Keratinocyte (primary cell): ENCODE measurements at regions not wholly inside any gene's neighbourhood (a gene's known extent, or its start where the extent isn't known, plus 50 kb on each side); places are given as distances from the start of the nearest gene placed in this dataset.

Experiments used
- DNase-seq: peaks from one replicate; pipeline ENCODE4 v3.0.0-alpha.2; 2011; ENCODE audit warnings: low read depth, missing footprints, low spot score
- FAIRE-seq: peaks from 2 replicates; lab custom pipeline; 2011; peaks lifted over from hg19 to GRCh38; lab: Jason Lieb, UNC
- H2AFZ ChIP-seq: 2 replicates; pipeline ENCODE4 v1.6.0; 2012; ENCODE audit warnings: low read length, control low read depth, inconsistent platforms; ENCODE audit not compliant: control insufficient read depth
- H3K27ac ChIP-seq: 2 replicates; pipeline ENCODE4 v1.5.1; 2011; ENCODE audit warnings: low read length; ENCODE audit not compliant: control insufficient read depth, insufficient read depth
- H3K27me3 ChIP-seq: 3 replicates; pipeline ENCODE4 v1.6.0; 2011; ENCODE audit warnings: low read length; ENCODE audit not compliant: control insufficient read depth, insufficient read depth; ENCODE audit errors: extremely low read depth
- H3K36me3 ChIP-seq, 2 experiments: 2 replicates in 1 of 2; 3 replicates in 1 of 2; pipeline ENCODE4 v1.5.1; 2011; ENCODE audit warnings: low read length in 2 of 2, mild to moderate bottlenecking in 1 of 2; ENCODE audit not compliant: control insufficient read depth in 2 of 2, insufficient read depth in 2 of 2; ENCODE audit errors: extremely low read depth in 1 of 2
- H3K4me1 ChIP-seq: 3 replicates; pipeline ENCODE4 v1.5.1; 2011; ENCODE audit warnings: low read length; ENCODE audit not compliant: control insufficient read depth, insufficient read depth; ENCODE audit errors: extremely low read depth
- H3K4me2 ChIP-seq: 3 replicates; pipeline ENCODE4 v1.6.0; 2011; ENCODE audit warnings: low read depth, low read length; ENCODE audit not compliant: control insufficient read depth, insufficient read depth; ENCODE audit errors: extremely low read depth
- H3K4me3 ChIP-seq, 3 experiments: fragments of 200-600 bp in 1 of 3; sonication (generic) in 1 of 3; 2 replicates in 2 of 3; 3 replicates in 1 of 3; pipeline ENCODE4 v1.5.1; 2011 to 2016; ENCODE audit warnings: low read length in 3 of 3, mild to moderate bottlenecking in 3 of 3, control low read depth in 2 of 3, inconsistent platforms in 1 of 3, low read depth in 1 of 3, mixed read lengths in 1 of 3, mixed run types in 1 of 3, moderate library complexity in 1 of 3; ENCODE audit not compliant: control insufficient read depth in 2 of 3, insufficient read depth in 2 of 3; ENCODE audit errors: extremely low read depth in 1 of 3
- H3K79me2 ChIP-seq: 2 replicates; pipeline ENCODE4 v1.6.0; 2012; ENCODE audit warnings: low read length; ENCODE audit not compliant: control insufficient read depth, insufficient read depth
- H3K9ac ChIP-seq: 3 replicates; pipeline ENCODE4 v1.6.0; 2011; ENCODE audit warnings: low read length; ENCODE audit not compliant: control insufficient read depth, insufficient read depth; ENCODE audit errors: extremely low read depth
- H3K9me1 ChIP-seq: 3 replicates; pipeline ENCODE4 v1.6.0; 2011; ENCODE audit warnings: low read length; ENCODE audit not compliant: control insufficient read depth, insufficient read depth; ENCODE audit errors: extremely low read depth
- H3K9me3 ChIP-seq: 2 replicates; pipeline ENCODE4 v1.5.1; 2012; ENCODE audit warnings: low read depth, low read length; ENCODE audit not compliant: control insufficient read depth
- H4K20me1 ChIP-seq: 3 replicates; pipeline ENCODE4 v1.6.0; 2011; ENCODE audit warnings: low read length; ENCODE audit not compliant: control insufficient read depth, insufficient read depth; ENCODE audit errors: extremely low read depth
- CTCF ChIP-seq, 3 experiments: IDR thresholded peaks in 1 of 3; conservative IDR thresholded peaks in 1 of 3; optimal IDR thresholded peaks in 1 of 3; 2 replicates in 2 of 3; 3 replicates in 1 of 3; pipeline versions ENCODE3 to v1.5.1; 2011; ENCODE audit warnings: low read length in 3 of 3, mild to moderate bottlenecking in 3 of 3, moderate library complexity in 2 of 3, control low read depth in 1 of 3, inconsistent platforms in 1 of 3; ENCODE audit not compliant: insufficient read depth in 2 of 3; ENCODE audit errors: extremely low read depth in 1 of 3
- EZH2 ChIP-seq: IDR thresholded peaks from one replicate; pipeline ENCODE4 v1.6.1; 2012; ENCODE audit warnings: inconsistent platforms, mild to moderate bottlenecking, low read length, moderate library complexity
- dilution Hi-C: fragments of 300-500 bp; cut with MboI; formaldehyde crosslinking; loops from one replicate; pipeline ENCODE4 v1.7.0; 2020; ENCODE audit warnings: low sequenced_read_pairs; ENCODE audit not compliant: extremely low pct_ligation_motif_present

GRCh38 chr11:81267246-81267645, 1466.4 kb downstream of the FAM181B start:
- H4K20me1 ChIP-seq = no peaks in the 10 kb centered on the region
- H3K4me3 ChIP-seq = no peak overlapping the region
- DNase-seq (no peak), FAIRE-seq (no peak)
- H3K9me3 ChIP-seq = no peaks in the 10 kb centered on the region
- no peak overlapping the region for H3K9ac ChIP-seq
- no peak for TF ChIP-seq CTCF (optimal IDR thresholded peaks at IDR 0.05 in 1 of 3, IDR thresholded peaks at IDR 0.05 in 1 of 3, conservative IDR thresholded peaks at IDR 0.05 in 1 of 3; ENCODE audit: extremely low read depth in 1 of 3, insufficient read depth in 2 of 3, low read length in 3 of 3)
- no peak for TF ChIP-seq EZH2
- no peaks in the 10 kb centered on the region for H3K9me1 ChIP-seq
- dilution Hi-C loops = no loop called here
- no peaks in the 10 kb centered on the region for H3K27me3 ChIP-seq
- H2AFZ ChIP-seq = no peak overlapping the region
- no peaks in the 10 kb centered on the region for H3K4me1 ChIP-seq
- no peak overlapping the region for H3K27ac ChIP-seq
- H3K79me2 ChIP-seq = no peaks in the 10 kb centered on the region
- H3K4me2 ChIP-seq = no peak overlapping the region
- no peaks in the 10 kb centered on the region for H3K36me3 ChIP-seq

GRCh38 chr11:81259471-81259870, 1474.2 kb downstream of the FAM181B start:
- TF ChIP-seq CTCF (optimal IDR thresholded peaks at IDR 0.05 in 1 of 3, IDR thresholded peaks at IDR 0.05 in 1 of 3, conservative IDR thresholded peaks at IDR 0.05 in 1 of 3; ENCODE audit: extremely low read depth in 1 of 3, insufficient read depth in 2 of 3, low read length in 3 of 3) (no peak), EZH2 (no peak)
- Histone ChIP-seq H3K9ac (no peak overlapping the region), H3K4me2 (no peak overlapping the region), H4K20me1 (no peaks in the 10 kb centered on the region), H3K79me2 (no peaks in the 10 kb centered on the region), H3K4me3 (no peak overlapping the region), H2AFZ (no peak overlapping the region), H3K4me1 (no peaks in the 10 kb centered on the region), H3K36me3 (no peaks in the 10 kb centered on the region), H3K9me1 (no peaks in the 10 kb centered on the region), H3K27me3 (no peaks in the 10 kb centered on the region), H3K27ac (no peak overlapping the region), H3K9me3 (no peaks in the 10 kb centered on the region)
- DNase-seq = no peak
- dilution Hi-C loops = no loop called here
- FAIRE-seq = no peak
